AG04449 (cell line): ENCODE measurements at regions not wholly inside any gene's neighbourhood (a gene's known extent, or its start where the extent isn't known, plus 50 kb on each side); places are given as distances from the start of the nearest gene placed in this dataset.

Experiments
- CTCF ChIA-PET: fragments of 350-600 bp; formaldehyde crosslinking; extraction: SDS; loops from one replicate; lab custom pipeline; 2021; ENCODE audit warnings: antibody characterized with exemption; lab: Yijun Ruan, JAX
- POLR2A ChIA-PET: fragments of 400-600, 350-600 bp; formaldehyde crosslinking; extraction: SDS; loops from one replicate; lab custom pipeline; 2020; ENCODE audit warnings: antibody characterized with exemption, inconsistent platforms; lab: Yijun Ruan, JAX
- DNase-seq: peaks from one replicate; pipeline ENCODE4 v3.0.0-alpha.2; 2010; ENCODE audit warnings: low read depth, low spot score
- H3K4me3 ChIP-seq: 2 replicates; pipeline ENCODE4 v1.5.1; 2011; ENCODE audit warnings: low read depth, mild to moderate bottlenecking, control low read depth, low read length
- TF ChIP-seq, protein P1 (sequence below): IDR thresholded peaks from one replicate; pipeline ENCODE4 v1.5.1; 2011; ENCODE audit warnings: mild to moderate bottlenecking, moderate library complexity, low read length, control low read depth, inconsistent platforms; ENCODE audit not compliant: insufficient read depth; ENCODE audit errors: missing control alignments

DNA sequence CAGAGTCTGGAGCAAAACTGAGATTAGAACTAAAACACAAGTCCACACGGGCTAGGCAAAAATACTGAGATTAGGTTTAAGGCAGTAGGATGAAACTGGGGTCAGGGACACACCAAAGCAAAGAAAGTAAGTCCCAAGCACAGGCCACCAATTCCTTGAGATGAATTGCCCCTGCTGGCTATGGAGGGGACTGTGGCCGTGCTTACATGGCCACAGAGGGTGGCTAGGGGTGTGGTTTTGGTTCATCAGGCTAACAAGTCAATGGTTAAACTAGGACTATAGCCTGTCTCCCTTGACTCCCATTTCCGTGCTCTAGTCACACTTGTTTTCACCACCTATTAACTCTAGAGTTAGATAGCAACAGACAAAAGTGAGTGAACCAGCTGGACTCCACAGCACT is 394.8 kb downstream of the PBX1 start:
- TF ChIP-seq, protein P1, sequence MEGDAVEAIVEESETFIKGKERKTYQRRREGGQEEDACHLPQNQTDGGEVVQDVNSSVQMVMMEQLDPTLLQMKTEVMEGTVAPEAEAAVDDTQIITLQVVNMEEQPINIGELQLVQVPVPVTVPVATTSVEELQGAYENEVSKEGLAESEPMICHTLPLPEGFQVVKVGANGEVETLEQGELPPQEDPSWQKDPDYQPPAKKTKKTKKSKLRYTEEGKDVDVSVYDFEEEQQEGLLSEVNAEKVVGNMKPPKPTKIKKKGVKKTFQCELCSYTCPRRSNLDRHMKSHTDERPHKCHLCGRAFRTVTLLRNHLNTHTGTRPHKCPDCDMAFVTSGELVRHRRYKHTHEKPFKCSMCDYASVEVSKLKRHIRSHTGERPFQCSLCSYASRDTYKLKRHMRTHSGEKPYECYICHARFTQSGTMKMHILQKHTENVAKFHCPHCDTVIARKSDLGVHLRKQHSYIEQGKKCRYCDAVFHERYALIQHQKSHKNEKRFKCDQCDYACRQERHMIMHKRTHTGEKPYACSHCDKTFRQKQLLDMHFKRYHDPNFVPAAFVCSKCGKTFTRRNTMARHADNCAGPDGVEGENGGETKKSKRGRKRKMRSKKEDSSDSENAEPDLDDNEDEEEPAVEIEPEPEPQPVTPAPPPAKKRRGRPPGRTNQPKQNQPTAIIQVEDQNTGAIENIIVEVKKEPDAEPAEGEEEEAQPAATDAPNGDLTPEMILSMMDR: no peak
- H3K4me3 ChIP-seq: no peak overlapping the region
- no peak for DNase-seq
- ChIA-PET POLR2A (no interaction called here), CTCF (no interaction called here)

DNA sequence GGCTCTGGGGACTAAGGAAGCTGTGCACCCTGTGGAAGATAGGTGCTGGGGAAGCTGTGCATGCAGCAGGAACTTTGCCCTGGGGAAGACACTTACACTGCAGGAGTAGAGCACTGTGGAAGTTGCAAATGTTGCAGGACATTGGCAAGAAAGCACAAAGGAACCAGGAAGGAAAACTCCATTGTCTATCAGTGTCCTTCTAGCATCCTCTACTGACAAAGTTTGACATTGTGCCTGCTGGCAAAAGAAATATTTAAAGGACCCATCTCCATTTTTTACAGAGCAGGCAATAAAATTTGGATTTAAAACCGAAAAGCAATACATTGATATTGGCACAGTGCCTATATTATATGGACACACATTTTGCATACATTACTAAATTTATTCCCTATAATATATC is 394.1 kb downstream of the PBX1 start:
- no peak for DNase-seq
- H3K4me3 ChIP-seq: no peak overlapping the region
- CTCF ChIA-PET: no interaction called here
- TF ChIP-seq, protein P1: no peak
- POLR2A ChIA-PET: no interaction called here

DNA sequence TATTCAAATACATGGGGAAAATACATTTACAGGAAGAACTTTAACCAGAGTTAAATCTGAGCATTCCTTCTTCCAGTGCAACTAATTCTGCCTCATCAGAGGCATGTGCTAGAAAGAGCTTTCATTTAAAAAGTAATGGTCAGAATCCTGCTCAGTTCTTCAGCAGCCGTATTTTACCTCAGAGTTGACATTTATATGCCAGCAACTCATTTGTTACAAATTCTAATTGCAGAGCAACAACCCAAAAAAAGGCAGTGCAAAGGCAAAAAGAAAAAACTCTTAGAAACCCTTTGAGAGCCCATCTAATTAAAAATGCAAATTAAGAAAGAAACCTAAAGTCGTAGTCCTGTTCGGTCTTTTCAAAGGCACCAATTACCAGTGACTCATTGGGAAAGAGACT is 392.5 kb downstream of the PBX1 start:
- CTCF ChIA-PET: no interaction called here
- POLR2A ChIA-PET: no interaction called here

DNA sequence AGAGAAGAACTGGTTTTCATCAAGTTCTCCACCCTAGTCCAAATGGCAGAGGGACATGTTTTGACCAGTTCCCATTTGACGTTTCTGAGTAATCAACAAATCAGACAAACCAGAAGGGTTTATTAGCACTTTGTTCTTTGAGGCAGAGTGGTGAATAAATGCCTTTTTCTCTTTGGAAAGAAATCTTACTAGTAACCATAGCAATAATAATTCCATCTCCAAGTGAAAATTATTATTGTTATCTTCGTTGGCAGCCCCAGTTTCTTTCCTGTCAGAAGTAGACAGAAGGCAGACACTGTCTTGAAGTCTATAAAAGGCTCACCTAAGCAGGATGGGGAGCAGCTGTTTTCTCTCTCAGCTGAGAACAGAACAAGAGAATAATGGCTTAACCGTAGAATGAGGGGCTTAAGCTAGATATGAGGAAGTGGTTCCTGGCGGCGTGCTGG is 391.6 kb downstream of the PBX1 start:
- ChIA-PET CTCF (no interaction called here), POLR2A (no interaction called here)
- no peak for DNase-seq
- no peak overlapping the region for H3K4me3 ChIP-seq
- TF ChIP-seq, protein P1: no peak

More for the DNA sequence above, 392.5 kb downstream of the PBX1 start:
- TF ChIP-seq, protein P1: no peak
- DNase-seq: no peak
- H3K4me3 ChIP-seq: no peak overlapping the region

DNA sequence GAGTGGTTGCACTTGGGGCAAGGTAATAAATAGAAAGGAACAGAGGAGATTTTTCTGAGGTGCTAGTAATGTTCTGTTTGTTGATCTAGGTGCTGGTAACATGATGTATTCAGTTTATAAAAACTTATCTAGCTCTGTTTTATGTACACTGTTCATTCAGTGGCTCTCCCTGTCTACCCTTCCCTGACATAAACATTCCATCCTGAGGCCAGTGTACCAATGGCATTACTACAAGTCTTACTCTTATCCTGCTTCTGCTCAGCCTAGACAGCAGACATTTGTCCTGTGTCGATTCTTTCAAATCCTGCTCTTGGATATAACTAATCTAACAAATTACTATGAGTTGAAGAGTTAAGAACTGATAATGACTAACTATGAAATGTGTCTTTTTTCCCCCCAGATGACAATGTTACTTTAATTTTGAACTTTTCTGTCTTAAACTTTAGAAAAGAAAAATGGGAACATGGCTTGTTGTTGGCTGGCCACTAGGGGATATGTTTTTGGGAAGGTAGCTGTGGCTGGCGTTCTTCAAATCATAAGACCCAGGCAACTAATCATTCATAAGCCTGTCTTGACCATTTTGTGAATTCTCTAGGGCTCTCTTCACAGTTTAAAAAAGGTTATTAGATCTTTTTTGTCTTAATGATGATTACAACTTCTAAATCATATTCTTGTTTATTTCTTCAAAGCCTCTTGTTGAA is 390.9 kb downstream of the PBX1 start:
- POLR2A ChIA-PET: no interaction called here
- H3K4me3 ChIP-seq: no peak overlapping the region
- CTCF ChIA-PET: no interaction called here
- DNase-seq: no peak
- TF ChIP-seq, protein P1: no peak

DNA sequence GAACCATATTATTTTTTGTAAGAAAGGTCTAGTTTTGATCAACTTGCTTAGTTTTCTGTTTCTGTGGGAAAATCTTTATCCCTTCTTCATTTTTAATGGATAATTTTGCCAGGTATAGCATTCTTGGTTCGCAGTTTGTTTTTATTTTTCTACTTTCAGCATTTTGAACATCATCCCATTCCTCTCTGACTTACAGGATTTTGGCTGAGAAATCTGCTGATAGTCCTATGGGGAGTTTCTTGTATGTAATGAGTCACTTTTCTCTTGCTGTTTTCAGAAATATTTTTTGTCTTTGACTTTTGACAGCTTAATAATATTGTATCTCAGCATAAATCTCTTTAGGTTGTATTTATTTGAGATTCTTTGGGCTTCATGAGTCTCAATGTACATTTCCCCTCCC is 389.1 kb downstream of the PBX1 start:
- DNase-seq: no peak
- ChIA-PET POLR2A (no interaction called here), CTCF (no interaction called here)
- H3K4me3 ChIP-seq: no peak overlapping the region
- TF ChIP-seq, protein P1: no peak
